GM23338 (cell line): ENCODE measurements at regions not wholly inside any gene's neighbourhood (a gene's known extent, or its start where the extent isn't known, plus 50 kb on each side); places are given as distances from the start of the nearest gene placed in this dataset.
"Not testable (repeated sequence)": the region's sequence is repeated elsewhere in the genome, so short reads cannot be mapped to it uniquely, and the experiment has no call there.

ENCODE experiments used
- ATAC-seq: fragments of 200-7000 bp; cut with Tn5 transposase; 3 replicates; pipeline ENCODE4 v1.9.1; 2020
- DNase-seq: peaks from one replicate; pipeline ENCODE4 v3.0.0-alpha.2; 2015; ENCODE audit warnings: low spot score
- H2AFZ ChIP-seq: fragments of 200-600 bp; sonication (generic); 2 replicates; pipeline ENCODE4 v1.8.0; 2016; ENCODE audit warnings: antibody characterized with exemption, mild to moderate bottlenecking, moderate library complexity
- H3F3A ChIP-seq: fragments of 200-600 bp; sonication (generic); replicated peaks from 2 replicates; pipeline ENCODE4 v1.8.0; 2017; ENCODE audit warnings: antibody characterized with exemption, mixed run types, low read depth
- H3K27ac ChIP-seq: fragments of 200-600 bp; sonication (generic); 2 replicates; pipeline ENCODE4 v1.6.1; 2016; ENCODE audit warnings: low read depth
- H3K27me3 ChIP-seq: fragments of 200-600 bp; sonication (generic); 2 replicates; pipeline ENCODE4 v1.8.0; 2016; ENCODE audit warnings: mild to moderate bottlenecking, mixed run types, moderate library complexity; ENCODE audit not compliant: insufficient read depth
- H3K36me3 ChIP-seq: fragments of 200-600 bp; sonication (generic); 2 replicates; pipeline ENCODE4 v1.8.0; 2016; ENCODE audit warnings: mild to moderate bottlenecking; ENCODE audit not compliant: insufficient read depth
- H3K4me1 ChIP-seq: fragments of 200-600 bp; sonication (generic); 2 replicates; pipeline ENCODE4 v1.8.0; 2016; ENCODE audit warnings: mild to moderate bottlenecking, moderate library complexity; ENCODE audit not compliant: insufficient read depth
- H3K4me2 ChIP-seq: fragments of 200-600 bp; sonication (generic); 2 replicates; pipeline ENCODE4 v1.7.1; 2017; ENCODE audit warnings: mixed run types
- H3K4me3 ChIP-seq: fragments of 200-600 bp; sonication (generic); 2 replicates; pipeline ENCODE4 v1.6.1; 2016; ENCODE audit warnings: mixed run types
- H3K79me2 ChIP-seq: fragments of 200-600 bp; sonication (generic); replicated peaks from 2 replicates; pipeline ENCODE4 v1.8.0; 2017; ENCODE audit warnings: mild to moderate bottlenecking; ENCODE audit not compliant: insufficient read depth
- H3K9me2 ChIP-seq: fragments of 200-600 bp; sonication (generic); 2 replicates; pipeline ENCODE4 v1.8.0; 2017; ENCODE audit not compliant: insufficient read depth
- H4K20me1 ChIP-seq: fragments of 200-600 bp; sonication (generic); replicated peaks from 2 replicates; pipeline ENCODE4 v1.8.0; 2017; ENCODE audit warnings: mild to moderate bottlenecking; ENCODE audit not compliant: insufficient read depth
- H3K27ac Mint-ChIP-seq: 2 replicates; pipeline ENCODE4 v1.8.0; 2020; ENCODE audit warnings: inconsistent platforms, mild to moderate bottlenecking, moderate library complexity, mixed read lengths
- H3K27me3 Mint-ChIP-seq: 3 replicates; pipeline ENCODE4 v1.8.0; 2022; ENCODE audit warnings: low read depth, mild to moderate bottlenecking, moderate library complexity, mixed read lengths, inconsistent platforms; ENCODE audit not compliant: insufficient read depth, poor library complexity
- H3K36me3 Mint-ChIP-seq: 3 replicates; pipeline ENCODE4 v1.8.0; 2021; ENCODE audit warnings: low read depth, mild to moderate bottlenecking, inconsistent platforms, moderate library complexity, mixed read lengths
- H3K4me1 Mint-ChIP-seq: 3 replicates; pipeline ENCODE4 v1.8.0; 2020; ENCODE audit warnings: mild to moderate bottlenecking, inconsistent platforms, mixed read lengths
- H3K4me3 Mint-ChIP-seq: 3 replicates; pipeline ENCODE4 v1.8.0; 2021; ENCODE audit warnings: moderate library complexity, mild to moderate bottlenecking, inconsistent platforms, mixed read lengths
- H3K9me3 Mint-ChIP-seq: 3 replicates; pipeline ENCODE4 v1.8.0; 2020; ENCODE audit warnings: moderate library complexity, mild to moderate bottlenecking, inconsistent platforms, mixed read lengths
- CTCF ChIP-seq, 2 experiments: fragments of 200-600 bp in 1 of 2; sonication (generic) in 1 of 2; conservative IDR thresholded peaks; 2 replicates each; pipeline versions ENCODE4 v1.5.1 to v1.6.1; 2016 to 2017; ENCODE audit warnings: antibody characterized with exemption in 2 of 2, low read depth in 2 of 2, mild to moderate bottlenecking in 2 of 2, moderate library complexity in 1 of 2
- ETS1 ChIP-seq: IDR thresholded peaks from 2 replicates; pipeline ENCODE4 v1.6.1; 2016; ENCODE audit warnings: antibody characterized with exemption
- NANOG ChIP-seq: IDR thresholded peaks from 2 replicates; pipeline ENCODE4 v1.6.1; 2016; ENCODE audit warnings: antibody characterized with exemption, borderline replicate concordance
- ZNF114 ChIP-seq: fragments of 250-450 bp; sonication (Bioruptor Pico); IDR thresholded peaks from 2 replicates; pipeline ENCODE4 v1.5.0; 2020; ENCODE audit warnings: mild to moderate bottlenecking, moderate library complexity
- ZNF331 ChIP-seq: fragments of 250-450 bp; sonication (Bioruptor Pico); IDR thresholded peaks from 2 replicates; pipeline ENCODE4 v1.5.0; 2020; ENCODE audit warnings: low read depth, mild to moderate bottlenecking, moderate library complexity
- ZNF462 ChIP-seq: fragments of 250-450 bp; sonication (Bioruptor Pico); IDR thresholded peaks from 2 replicates; pipeline ENCODE4 v1.5.0; 2020; ENCODE audit warnings: mild to moderate bottlenecking, moderate library complexity

GRCh38 chr12:89765959-89766824 is 57.6 kb upstream of the ATP2B1 start:
- Histone ChIP-seq H2AFZ (no peak overlapping the region), H3K4me2 (no peak overlapping the region), H3K27ac (no peak overlapping the region), H3K9me2 (0 out of 2 replicates have a peak, but pooled peaks cover 3% of the 10 kb centered on the region), H3K4me1 (no peaks in the 10 kb centered on the region), H3K79me2 (no peaks in the 10 kb centered on the region), H3K27me3 (no peaks in the 10 kb centered on the region), H3K4me3 (no peak overlapping the region), H4K20me1 (no peaks in the 10 kb centered on the region), H3F3A (no peaks in the 10 kb centered on the region), H3K36me3 (no peaks in the 10 kb centered on the region)
- DNase-seq (no peak), ATAC-seq (no peak)
- no peak overlapping the region for H3K4me3 Mint-ChIP-seq
- no peak for TF ChIP-seq CTCF (conservative IDR thresholded peaks at IDR 0.05; ENCODE audit: low read depth in 2 of 2)
- H3K9me3 Mint-ChIP-seq: no peaks in the 10 kb centered on the region
- H3K27ac Mint-ChIP-seq: no peak overlapping the region
- no peaks in the 10 kb centered on the region for H3K4me1 Mint-ChIP-seq
- H3K36me3 Mint-ChIP-seq: no peaks in the 10 kb centered on the region
- H3K27me3 Mint-ChIP-seq: no peaks in the 10 kb centered on the region

- H3K4me3 ChIP-seq, H3K4me2 ChIP-seq, H4K20me1 ChIP-seq, H3K27me3 Mint-ChIP-seq, ATAC-seq, H3K4me3 Mint-ChIP-seq, H3K27me3 ChIP-seq, H3F3A ChIP-seq, DNase-seq, H3K9me2 ChIP-seq, H3K36me3 Mint-ChIP-seq, H3K27ac Mint-ChIP-seq, H3K79me2 ChIP-seq, H3K9me3 Mint-ChIP-seq, H3K36me3 ChIP-seq, H3K27ac ChIP-seq, H3K4me1 ChIP-seq, H2AFZ ChIP-seq, H3K4me1 Mint-ChIP-seq: not testable (repeated sequence)
Observed at GRCh38 chr12:89764164-89764563, 55.5 kb upstream of the ATP2B1 start.

- Histone ChIP-seq H3K4me1 (no peaks in the 10 kb centered on the region), H3F3A (no peaks in the 10 kb centered on the region), H3K27me3 (no peaks in the 10 kb centered on the region), H3K36me3 (no peaks in the 10 kb centered on the region), H3K4me2 (no peak overlapping the region), H3K27ac (no peak overlapping the region), H3K79me2 (no peaks in the 10 kb centered on the region), H3K9me2 (0 out of 2 replicates have a peak, but pooled peaks cover 3% of the 10 kb centered on the region), H3K4me3 (no peak overlapping the region), H4K20me1 (no peaks in the 10 kb centered on the region), H2AFZ (no peak overlapping the region)
- H3K27ac Mint-ChIP-seq: no peak overlapping the region
- ATAC-seq: no peak
- no peaks in the 10 kb centered on the region for H3K4me1 Mint-ChIP-seq
- no peak overlapping the region for H3K4me3 Mint-ChIP-seq
- no peaks in the 10 kb centered on the region for H3K36me3 Mint-ChIP-seq
- H3K27me3 Mint-ChIP-seq: peaks cover 3% of the 10 kb centered on the region
- H3K9me3 Mint-ChIP-seq: no peaks in the 10 kb centered on the region
- no peak for DNase-seq
- TF ChIP-seq ETS1: no peak
- no peak for TF ChIP-seq NANOG
- no peak for TF ChIP-seq ZNF114 (CRISPR knock-in tag)
- no peak for TF ChIP-seq ZNF462
- no peak for TF ChIP-seq ZNF331 (CRISPR knock-in tag)
Observed at GRCh38 chr12:89762498-89763170, 54.0 kb upstream of the ATP2B1 start.
